SK-N-SH treated with all-trans-retinoic acid at 6 μM for 48 hours (cell line): ENCODE measurements at regions not wholly inside any gene's neighbourhood (a gene's known extent, or its start where the extent isn't known, plus 50 kb on each side); places are given as distances from the start of the nearest gene placed in this dataset.

ENCODE experiments used
- ATAC-seq: fragments of 200-7000 bp; cut with Tn5 transposase; 3 replicates; pipeline ENCODE4 v1.9.1; 2020; ENCODE audit warnings: mild to moderate bottlenecking, moderate library complexity
- ARNTL ChIP-seq: fragments of 450-650 bp; formaldehyde crosslinking; IDR thresholded peaks from 2 replicates; pipeline ENCODE4 v1.5.0; 2020; ENCODE audit warnings: low read depth, mild to moderate bottlenecking, moderate library complexity, borderline replicate concordance
- BACH2 ChIP-seq: fragments of 250-450 bp; sonication (Bioruptor Pico); IDR thresholded peaks from 2 replicates; pipeline ENCODE4 v1.9.0; 2021; ENCODE audit warnings: mild to moderate bottlenecking, borderline replicate concordance
- CSDC2 ChIP-seq: fragments of 250-450 bp; sonication (Bioruptor Pico); IDR thresholded peaks from 2 replicates; pipeline ENCODE4 v1.5.0; 2020; ENCODE audit warnings: mild to moderate bottlenecking, moderate library complexity
- ESRRG ChIP-seq: fragments of 250-450 bp; sonication (Bioruptor Pico); IDR thresholded peaks from 2 replicates; pipeline ENCODE4 v1.6.1; 2021; ENCODE audit warnings: mild to moderate bottlenecking
- ISL1 ChIP-seq: fragments of 250-450 bp; sonication (Bioruptor Pico); IDR thresholded peaks from 2 replicates; pipeline ENCODE4 v2.1.2; 2022; ENCODE audit warnings: mild to moderate bottlenecking, moderate library complexity
- OSR1 ChIP-seq: fragments of 250-450 bp; sonication (Bioruptor Pico); IDR thresholded peaks from 2 replicates; pipeline ENCODE4 v1.8.0; 2022; ENCODE audit warnings: moderate library complexity, mild to moderate bottlenecking, inconsistent platforms
- TCF4 ChIP-seq: fragments of 250-450 bp; sonication (Bioruptor Pico); IDR thresholded peaks from 2 replicates; pipeline ENCODE4 v1.8.0; 2021; ENCODE audit warnings: mild to moderate bottlenecking, moderate library complexity, borderline replicate concordance
- TOX ChIP-seq: fragments of 250-450 bp; sonication (Bioruptor Pico); IDR thresholded peaks from 2 replicates; pipeline ENCODE4 v1.8.0; 2021; ENCODE audit warnings: mild to moderate bottlenecking, moderate library complexity, borderline replicate concordance
- ZC3H10 ChIP-seq: fragments of 250-450 bp; sonication (Bioruptor Pico); IDR thresholded peaks from 2 replicates; pipeline ENCODE4 v1.5.1; 2021; ENCODE audit warnings: mild to moderate bottlenecking, moderate library complexity
- ZFP3 ChIP-seq: fragments of 250-450 bp; sonication (Bioruptor Pico); IDR thresholded peaks from 2 replicates; pipeline ENCODE4 v1.5.0; 2020; ENCODE audit warnings: mild to moderate bottlenecking, moderate library complexity
- ZFP30 ChIP-seq: fragments of 450-650 bp; formaldehyde crosslinking; IDR thresholded peaks from 2 replicates; pipeline ENCODE4 v1.5.0; 2022; ENCODE audit warnings: mild to moderate bottlenecking, moderate library complexity
- ZNF565 ChIP-seq: fragments of 450-650 bp; formaldehyde crosslinking; conservative IDR thresholded peaks from 2 replicates; pipeline ENCODE4 v1.5.0; 2020; ENCODE audit warnings: low read depth, mild to moderate bottlenecking, moderate library complexity
- ZNF70 ChIP-seq: fragments of 450-650 bp; formaldehyde crosslinking; IDR thresholded peaks from 2 replicates; pipeline ENCODE4 v1.5.0; 2020; ENCODE audit warnings: mild to moderate bottlenecking, moderate library complexity
- ZNF8 ChIP-seq: fragments of 450-650 bp; formaldehyde crosslinking; IDR thresholded peaks from 2 replicates; pipeline ENCODE4 v1.5.0; 2020; ENCODE audit warnings: mild to moderate bottlenecking, moderate library complexity
- TF ChIP-seq, protein P1 (sequence below): fragments of 250-450 bp; sonication (Bioruptor Pico); IDR thresholded peaks from 2 replicates; pipeline ENCODE4 v1.5.1; 2020; ENCODE audit warnings: low read depth, mild to moderate bottlenecking, moderate library complexity
- TF ChIP-seq, protein P2 (sequence below): fragments of 250-450 bp; sonication (Bioruptor Pico); IDR thresholded peaks from 2 replicates; pipeline ENCODE4 v1.8.0; 2021; ENCODE audit warnings: low read depth, mild to moderate bottlenecking, moderate library complexity, borderline replicate concordance
- TF ChIP-seq, protein P3 (sequence below): fragments of 250-450 bp; sonication (Bioruptor Pico); IDR thresholded peaks from 2 replicates; pipeline ENCODE4 v1.8.0; 2020; ENCODE audit warnings: mild to moderate bottlenecking, moderate library complexity, borderline replicate concordance
- TF ChIP-seq, protein P4 (sequence below): fragments of 250-450 bp; sonication (Bioruptor Pico); IDR thresholded peaks from 2 replicates; pipeline ENCODE4 v1.5.0; 2020; ENCODE audit warnings: mild to moderate bottlenecking, moderate library complexity

DNA sequence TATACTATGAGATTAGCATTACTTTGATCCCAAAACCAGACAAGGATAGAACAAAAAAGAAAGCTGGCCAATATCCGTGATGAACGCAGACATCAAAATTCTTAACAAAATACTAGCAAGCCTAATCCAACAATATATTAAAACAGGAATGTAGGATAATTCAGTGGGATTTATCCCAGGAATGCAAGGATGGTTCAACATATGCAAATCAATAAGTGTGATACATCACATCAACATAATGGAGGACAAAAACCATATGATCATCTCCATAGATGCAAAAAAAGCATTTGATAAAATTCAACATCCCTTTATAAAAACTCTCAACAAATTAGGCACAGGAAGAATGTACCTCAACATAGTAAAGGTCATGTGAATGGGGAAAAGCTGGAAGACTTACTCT lies 158.5 kb downstream of the KCNE4 start:
- no peak for ATAC-seq

DNA sequence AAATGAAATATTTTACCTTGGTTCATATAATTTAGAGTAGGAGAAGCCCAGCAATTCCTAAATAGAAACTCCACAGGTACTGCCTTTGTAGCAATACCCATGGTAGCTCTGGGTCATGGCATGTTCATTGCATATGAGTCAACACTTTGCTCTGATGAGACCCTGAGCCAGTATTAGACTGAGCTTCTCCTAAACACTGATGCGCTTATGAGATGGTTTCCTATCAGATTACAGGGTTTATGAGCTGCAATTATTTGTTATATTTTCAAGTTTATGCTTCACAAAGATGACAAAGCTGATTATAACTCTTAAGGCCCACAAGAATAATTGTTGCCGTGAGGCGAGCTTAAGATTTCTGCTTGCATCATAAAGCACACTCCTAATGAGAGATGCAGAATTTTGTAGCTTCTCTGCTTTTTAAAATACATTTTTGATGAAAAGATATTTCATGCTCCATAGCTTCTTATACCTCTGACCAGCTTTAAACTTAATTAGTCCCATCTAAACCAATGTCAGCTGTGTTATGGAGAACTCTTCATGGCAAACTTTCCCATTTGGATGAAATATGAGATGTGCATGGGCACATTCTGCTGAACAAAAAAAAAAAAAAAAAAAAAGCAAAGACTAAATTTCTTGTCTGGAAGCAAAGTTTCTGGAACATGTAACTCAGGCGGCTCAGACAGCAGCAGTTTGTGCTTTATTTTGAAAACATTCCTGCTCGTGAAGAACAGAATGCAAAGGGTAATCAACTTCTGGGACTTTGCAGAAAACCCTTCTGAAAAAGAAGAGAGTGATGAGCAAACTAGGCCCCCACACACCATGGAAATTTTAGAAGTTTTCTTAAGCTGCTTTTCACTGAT lies 162.6 kb downstream of the KCNE4 start:
- ATAC-seq, result peak; percentile 94
- TF ChIP-seq, protein P1, sequence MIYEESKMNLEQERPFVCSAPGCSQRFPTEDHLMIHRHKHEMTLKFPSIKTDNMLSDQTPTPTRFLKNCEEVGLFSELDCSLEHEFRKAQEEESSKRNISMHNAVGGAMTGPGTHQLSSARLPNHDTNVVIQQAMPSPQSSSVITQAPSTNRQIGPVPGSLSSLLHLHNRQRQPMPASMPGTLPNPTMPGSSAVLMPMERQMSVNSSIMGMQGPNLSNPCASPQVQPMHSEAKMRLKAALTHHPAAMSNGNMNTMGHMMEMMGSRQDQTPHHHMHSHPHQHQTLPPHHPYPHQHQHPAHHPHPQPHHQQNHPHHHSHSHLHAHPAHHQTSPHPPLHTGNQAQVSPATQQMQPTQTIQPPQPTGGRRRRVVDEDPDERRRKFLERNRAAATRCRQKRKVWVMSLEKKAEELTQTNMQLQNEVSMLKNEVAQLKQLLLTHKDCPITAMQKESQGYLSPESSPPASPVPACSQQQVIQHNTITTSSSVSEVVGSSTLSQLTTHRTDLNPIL (CRISPR knock-in tag), result no peak
- TF ChIP-seq ZFP3, result no peak
- TF ChIP-seq CSDC2, result no peak
- TF ChIP-seq, protein P2, sequence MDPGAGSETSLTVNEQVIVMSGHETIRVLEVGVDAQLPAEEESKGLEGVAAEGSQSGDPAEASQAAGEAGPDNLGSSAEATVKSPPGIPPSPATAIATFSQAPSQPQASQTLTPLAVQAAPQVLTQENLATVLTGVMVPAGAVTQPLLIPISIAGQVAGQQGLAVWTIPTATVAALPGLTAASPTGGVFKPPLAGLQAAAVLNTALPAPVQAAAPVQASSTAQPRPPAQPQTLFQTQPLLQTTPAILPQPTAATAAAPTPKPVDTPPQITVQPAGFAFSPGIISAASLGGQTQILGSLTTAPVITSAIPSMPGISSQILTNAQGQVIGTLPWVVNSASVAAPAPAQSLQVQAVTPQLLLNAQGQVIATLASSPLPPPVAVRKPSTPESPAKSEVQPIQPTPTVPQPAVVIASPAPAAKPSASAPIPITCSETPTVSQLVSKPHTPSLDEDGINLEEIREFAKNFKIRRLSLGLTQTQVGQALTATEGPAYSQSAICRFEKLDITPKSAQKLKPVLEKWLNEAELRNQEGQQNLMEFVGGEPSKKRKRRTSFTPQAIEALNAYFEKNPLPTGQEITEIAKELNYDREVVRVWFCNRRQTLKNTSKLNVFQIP (CRISPR knock-in tag), result no peak
- TF ChIP-seq ESRRG, result no peak
- TF ChIP-seq, protein P3, sequence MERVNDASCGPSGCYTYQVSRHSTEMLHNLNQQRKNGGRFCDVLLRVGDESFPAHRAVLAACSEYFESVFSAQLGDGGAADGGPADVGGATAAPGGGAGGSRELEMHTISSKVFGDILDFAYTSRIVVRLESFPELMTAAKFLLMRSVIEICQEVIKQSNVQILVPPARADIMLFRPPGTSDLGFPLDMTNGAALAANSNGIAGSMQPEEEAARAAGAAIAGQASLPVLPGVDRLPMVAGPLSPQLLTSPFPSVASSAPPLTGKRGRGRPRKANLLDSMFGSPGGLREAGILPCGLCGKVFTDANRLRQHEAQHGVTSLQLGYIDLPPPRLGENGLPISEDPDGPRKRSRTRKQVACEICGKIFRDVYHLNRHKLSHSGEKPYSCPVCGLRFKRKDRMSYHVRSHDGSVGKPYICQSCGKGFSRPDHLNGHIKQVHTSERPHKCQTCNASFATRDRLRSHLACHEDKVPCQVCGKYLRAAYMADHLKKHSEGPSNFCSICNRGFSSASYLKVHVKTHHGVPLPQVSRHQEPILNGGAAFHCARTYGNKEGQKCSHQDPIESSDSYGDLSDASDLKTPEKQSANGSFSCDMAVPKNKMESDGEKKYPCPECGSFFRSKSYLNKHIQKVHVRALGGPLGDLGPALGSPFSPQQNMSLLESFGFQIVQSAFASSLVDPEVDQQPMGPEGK (CRISPR knock-in tag), result no peak
- no peak for TF ChIP-seq ZNF8
- TF ChIP-seq ZFP30, result no peak
- no peak for TF ChIP-seq TOX (CRISPR knock-in tag)
- TF ChIP-seq OSR1 (CRISPR knock-in tag), result no peak
- TF ChIP-seq ZC3H10, result no peak
- no peak for TF ChIP-seq ZNF565 (CRISPR knock-in tag)

More for the DNA sequence above, 158.5 kb downstream of the KCNE4 start:
- no peak for TF ChIP-seq TCF4 (CRISPR knock-in tag)
- TF ChIP-seq ESRRG, result no peak
- no peak for TF ChIP-seq ISL1 (CRISPR knock-in tag)
- TF ChIP-seq ZNF70 (CRISPR knock-in tag), result no peak
- TF ChIP-seq, protein P3 (CRISPR knock-in tag), result no peak
- TF ChIP-seq BACH2 (CRISPR knock-in tag), result no peak
- TF ChIP-seq, protein P1 (CRISPR knock-in tag), result no peak
- no peak for TF ChIP-seq CSDC2
- TF ChIP-seq, protein P4, sequence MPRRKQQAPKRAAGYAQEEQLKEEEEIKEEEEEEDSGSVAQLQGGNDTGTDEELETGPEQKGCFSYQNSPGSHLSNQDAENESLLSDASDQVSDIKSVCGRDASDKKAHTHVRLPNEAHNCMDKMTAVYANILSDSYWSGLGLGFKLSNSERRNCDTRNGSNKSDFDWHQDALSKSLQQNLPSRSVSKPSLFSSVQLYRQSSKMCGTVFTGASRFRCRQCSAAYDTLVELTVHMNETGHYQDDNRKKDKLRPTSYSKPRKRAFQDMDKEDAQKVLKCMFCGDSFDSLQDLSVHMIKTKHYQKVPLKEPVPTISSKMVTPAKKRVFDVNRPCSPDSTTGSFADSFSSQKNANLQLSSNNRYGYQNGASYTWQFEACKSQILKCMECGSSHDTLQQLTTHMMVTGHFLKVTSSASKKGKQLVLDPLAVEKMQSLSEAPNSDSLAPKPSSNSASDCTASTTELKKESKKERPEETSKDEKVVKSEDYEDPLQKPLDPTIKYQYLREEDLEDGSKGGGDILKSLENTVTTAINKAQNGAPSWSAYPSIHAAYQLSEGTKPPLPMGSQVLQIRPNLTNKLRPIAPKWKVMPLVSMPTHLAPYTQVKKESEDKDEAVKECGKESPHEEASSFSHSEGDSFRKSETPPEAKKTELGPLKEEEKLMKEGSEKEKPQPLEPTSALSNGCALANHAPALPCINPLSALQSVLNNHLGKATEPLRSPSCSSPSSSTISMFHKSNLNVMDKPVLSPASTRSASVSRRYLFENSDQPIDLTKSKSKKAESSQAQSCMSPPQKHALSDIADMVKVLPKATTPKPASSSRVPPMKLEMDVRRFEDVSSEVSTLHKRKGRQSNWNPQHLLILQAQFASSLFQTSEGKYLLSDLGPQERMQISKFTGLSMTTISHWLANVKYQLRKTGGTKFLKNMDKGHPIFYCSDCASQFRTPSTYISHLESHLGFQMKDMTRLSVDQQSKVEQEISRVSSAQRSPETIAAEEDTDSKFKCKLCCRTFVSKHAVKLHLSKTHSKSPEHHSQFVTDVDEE (CRISPR knock-in tag), result no peak
- no peak for TF ChIP-seq ZC3H10
- TF ChIP-seq, protein P2 (CRISPR knock-in tag), result no peak
- no peak for TF ChIP-seq ZFP3
- TF ChIP-seq ZNF565 (CRISPR knock-in tag), result no peak
- TF ChIP-seq ZNF8, result no peak
- no peak for TF ChIP-seq ARNTL (CRISPR knock-in tag)
- TF ChIP-seq OSR1 (CRISPR knock-in tag), result no peak
- TF ChIP-seq, all 23 proteins: peak for 0
